ENCODE measurements at regions not wholly inside any gene's neighbourhood (a gene's known extent, or its start where the extent isn't known, plus 50 kb on each side); places are given as distances from the start of the nearest gene placed in this dataset.

DNA sequence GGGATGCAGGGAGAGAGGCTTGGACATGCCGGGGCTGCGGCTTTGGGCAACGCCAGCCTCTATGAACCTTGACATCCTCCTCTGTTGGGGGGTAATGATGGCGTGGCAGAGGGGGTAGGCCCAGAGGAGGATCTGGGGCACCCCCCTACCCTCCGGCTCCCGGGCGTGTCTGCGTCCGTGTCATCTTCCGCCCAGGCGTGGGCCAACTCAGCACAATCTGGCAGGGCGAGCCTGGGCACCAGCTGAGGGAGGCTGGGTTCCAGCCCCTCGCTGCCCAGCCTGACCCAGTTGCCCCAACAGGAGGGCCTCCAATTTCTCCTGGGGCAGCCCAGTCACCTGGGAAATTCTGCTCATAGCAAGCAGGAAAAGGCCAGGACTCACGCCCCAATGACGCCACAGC, 62.9 kb upstream of the IL17B start:
- Histone ChIP-seq H3K27me3 (ENCODE audit: insufficient read depth, poor library complexity, severe bottlenecking) (no peaks in the 10 kb centered on the region), H3K27ac (ENCODE audit: poor library complexity, severe bottlenecking) (peak overlapping the region; percentile 80)

DNA sequence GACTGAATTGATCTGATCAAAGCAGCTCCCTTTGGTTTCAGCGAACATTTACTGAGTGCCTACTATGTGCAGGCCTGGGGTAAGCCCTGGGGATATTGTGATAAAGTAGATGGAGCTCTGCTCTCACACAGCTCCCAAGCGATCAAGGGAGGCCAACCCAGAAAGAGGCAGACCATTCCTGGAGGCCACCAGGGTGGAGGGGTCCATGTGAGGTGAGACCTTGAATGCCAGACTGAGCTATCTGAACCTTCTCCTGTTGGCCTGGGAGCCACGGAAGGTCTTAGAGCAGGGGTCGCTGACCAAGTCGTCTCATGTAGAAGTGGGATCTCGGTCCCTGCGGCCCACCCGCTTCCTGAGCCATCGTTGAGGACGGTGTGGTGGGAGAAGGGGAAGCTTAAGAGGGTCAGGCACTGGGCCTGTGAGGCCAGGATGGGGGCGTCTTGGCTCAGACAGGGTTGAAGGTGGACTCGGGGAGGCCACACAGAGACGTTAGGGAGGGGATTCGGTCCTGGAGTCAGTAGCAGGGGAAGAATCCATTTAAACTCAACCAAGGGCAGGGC, 62.2 kb upstream of the IL17B start:
- Histone ChIP-seq H3K36me3 (ENCODE audit: low read depth) (no peaks in the 10 kb centered on the region), H3K27me3 (ENCODE audit: insufficient read depth, poor library complexity, severe bottlenecking) (no peaks in the 10 kb centered on the region), H3K27ac (ENCODE audit: poor library complexity, severe bottlenecking) (peak overlapping the region; percentile 80), H3K9me3 (ENCODE audit: severe bottlenecking) (no peaks in the 10 kb centered on the region), H3K4me3 (ENCODE audit: severe bottlenecking) (no peak overlapping the region), H3K4me1 (ENCODE audit: insufficient read depth, poor library complexity, severe bottlenecking) (peaks cover 38% of the 10 kb centered on the region)
- no peak for DNase-seq (ENCODE audit: low spot score)
- TF ChIP-seq, protein P1, sequence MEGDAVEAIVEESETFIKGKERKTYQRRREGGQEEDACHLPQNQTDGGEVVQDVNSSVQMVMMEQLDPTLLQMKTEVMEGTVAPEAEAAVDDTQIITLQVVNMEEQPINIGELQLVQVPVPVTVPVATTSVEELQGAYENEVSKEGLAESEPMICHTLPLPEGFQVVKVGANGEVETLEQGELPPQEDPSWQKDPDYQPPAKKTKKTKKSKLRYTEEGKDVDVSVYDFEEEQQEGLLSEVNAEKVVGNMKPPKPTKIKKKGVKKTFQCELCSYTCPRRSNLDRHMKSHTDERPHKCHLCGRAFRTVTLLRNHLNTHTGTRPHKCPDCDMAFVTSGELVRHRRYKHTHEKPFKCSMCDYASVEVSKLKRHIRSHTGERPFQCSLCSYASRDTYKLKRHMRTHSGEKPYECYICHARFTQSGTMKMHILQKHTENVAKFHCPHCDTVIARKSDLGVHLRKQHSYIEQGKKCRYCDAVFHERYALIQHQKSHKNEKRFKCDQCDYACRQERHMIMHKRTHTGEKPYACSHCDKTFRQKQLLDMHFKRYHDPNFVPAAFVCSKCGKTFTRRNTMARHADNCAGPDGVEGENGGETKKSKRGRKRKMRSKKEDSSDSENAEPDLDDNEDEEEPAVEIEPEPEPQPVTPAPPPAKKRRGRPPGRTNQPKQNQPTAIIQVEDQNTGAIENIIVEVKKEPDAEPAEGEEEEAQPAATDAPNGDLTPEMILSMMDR (IDR thresholded peaks at IDR 0.05; ENCODE audit: poor library complexity, severe bottlenecking) = no peak
- no peak for ATAC-seq (ENCODE audit: low read depth)

More for the DNA sequence above, 62.9 kb upstream of the IL17B start:
- TF ChIP-seq, protein P1 (IDR thresholded peaks at IDR 0.05; ENCODE audit: poor library complexity, severe bottlenecking) = no peak
- peaks cover 38% of the 10 kb centered on the region for H3K4me1 ChIP-seq (ENCODE audit: insufficient read depth, poor library complexity, severe bottlenecking)
- H3K9me3 ChIP-seq (ENCODE audit: severe bottlenecking) = no peaks in the 10 kb centered on the region
- ATAC-seq (ENCODE audit: low read depth) (peak; percentile 7; the same call in 2 of the 3 replicates), DNase-seq (ENCODE audit: low spot score) (peak; percentile 81)
- H3K4me3 ChIP-seq (ENCODE audit: severe bottlenecking) = no peak overlapping the region
- no peaks in the 10 kb centered on the region for H3K36me3 ChIP-seq (ENCODE audit: low read depth)

DNA sequence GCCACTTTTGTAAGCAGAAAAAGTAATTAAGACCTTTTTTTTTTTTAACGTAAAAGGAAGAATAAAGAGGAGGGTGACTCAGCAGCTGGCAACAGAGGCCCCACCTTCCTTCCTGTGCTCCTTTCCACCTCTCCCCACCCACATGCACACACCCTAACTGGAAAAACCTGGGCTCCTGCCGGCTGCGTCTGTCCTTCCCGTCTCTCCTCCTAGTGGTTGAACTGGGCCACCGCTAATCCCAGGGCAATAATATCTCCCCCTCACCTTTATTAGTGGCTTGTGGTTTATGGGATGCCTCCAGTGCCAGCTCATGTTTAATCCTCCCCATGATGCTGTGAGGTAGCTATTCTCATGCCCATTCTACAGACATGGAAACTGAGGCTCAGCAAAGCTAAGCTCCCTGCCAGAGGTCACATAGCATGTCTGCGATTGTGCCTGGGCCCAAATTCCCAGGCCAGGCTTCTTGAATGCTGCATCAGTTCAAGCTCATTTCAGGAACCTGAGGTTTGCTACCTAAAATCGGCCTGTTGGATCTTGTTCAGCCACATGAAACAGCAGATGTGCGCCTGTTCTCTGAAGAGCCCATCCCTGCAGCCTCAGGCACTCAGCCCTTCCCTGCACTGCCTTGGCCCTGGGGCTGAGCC, 60.9 kb upstream of the IL17B start:
- DNase-seq (ENCODE audit: low spot score) (peak; percentile 98), ATAC-seq (ENCODE audit: low read depth) (peak; percentile 88)
- TF ChIP-seq, protein P1 (IDR thresholded peaks at IDR 0.05; ENCODE audit: poor library complexity, severe bottlenecking) = peak; percentile 85
- H3K9me3 ChIP-seq (ENCODE audit: severe bottlenecking) = no peaks in the 10 kb centered on the region
- H3K27me3 ChIP-seq (ENCODE audit: insufficient read depth, poor library complexity, severe bottlenecking) = no peaks in the 10 kb centered on the region
- H3K27ac ChIP-seq (ENCODE audit: poor library complexity, severe bottlenecking) = peak overlapping the region; percentile 80
- peaks cover 34% of the 10 kb centered on the region for H3K4me1 ChIP-seq (ENCODE audit: insufficient read depth, poor library complexity, severe bottlenecking)
- H3K4me3 ChIP-seq (ENCODE audit: severe bottlenecking) = no peak overlapping the region
- no peaks in the 10 kb centered on the region for H3K36me3 ChIP-seq (ENCODE audit: low read depth)

- DNase-seq (ENCODE audit: low spot score) (no peak), ATAC-seq (ENCODE audit: low read depth) (peak; percentile 39)
- Histone ChIP-seq H3K4me1 (ENCODE audit: insufficient read depth, poor library complexity, severe bottlenecking) (peaks cover 34% of the 10 kb centered on the region), H3K27me3 (ENCODE audit: insufficient read depth, poor library complexity, severe bottlenecking) (no peaks in the 10 kb centered on the region), H3K9me3 (ENCODE audit: severe bottlenecking) (no peaks in the 10 kb centered on the region), H3K36me3 (ENCODE audit: low read depth) (no peaks in the 10 kb centered on the region), H3K4me3 (ENCODE audit: severe bottlenecking) (no peak overlapping the region), H3K27ac (ENCODE audit: poor library complexity, severe bottlenecking) (peak overlapping the region; percentile 80)
- TF ChIP-seq, protein P1 (IDR thresholded peaks at IDR 0.05; ENCODE audit: poor library complexity, severe bottlenecking) = no peak
Measured at GRCh38 chr5:149438711-149439132, 59.6 kb upstream of the IL17B start.

- H3K27ac ChIP-seq (ENCODE audit: poor library complexity, severe bottlenecking) = peak overlapping the region; percentile 80
Measured at GRCh38 chr5:149438281-149438680, 59.2 kb upstream of the IL17B start.

More at GRCh38 chr5:149438281-149438680, 59.2 kb upstream of the IL17B start:
- no peak for DNase-seq (ENCODE audit: low spot score)
- Histone ChIP-seq H3K9me3 (ENCODE audit: severe bottlenecking) (no peaks in the 10 kb centered on the region), H3K4me3 (ENCODE audit: severe bottlenecking) (no peak overlapping the region), H3K27me3 (ENCODE audit: insufficient read depth, poor library complexity, severe bottlenecking) (no peaks in the 10 kb centered on the region), H3K4me1 (ENCODE audit: insufficient read depth, poor library complexity, severe bottlenecking) (peaks cover 34% of the 10 kb centered on the region), H3K36me3 (ENCODE audit: low read depth) (no peaks in the 10 kb centered on the region)
- TF ChIP-seq, protein P1 (IDR thresholded peaks at IDR 0.05; ENCODE audit: poor library complexity, severe bottlenecking) = no peak
- ATAC-seq (ENCODE audit: low read depth) = no peak
